ENCODE measurements at regions not wholly inside any gene's neighbourhood (a gene's known extent, or its start where the extent isn't known, plus 50 kb on each side); places are given as distances from the start of the nearest gene placed in this dataset.

GRCh38 chr6:84432619-84433018 is 205.2 kb upstream of the CEP162 start:
- TF ChIP-seq, protein P1, sequence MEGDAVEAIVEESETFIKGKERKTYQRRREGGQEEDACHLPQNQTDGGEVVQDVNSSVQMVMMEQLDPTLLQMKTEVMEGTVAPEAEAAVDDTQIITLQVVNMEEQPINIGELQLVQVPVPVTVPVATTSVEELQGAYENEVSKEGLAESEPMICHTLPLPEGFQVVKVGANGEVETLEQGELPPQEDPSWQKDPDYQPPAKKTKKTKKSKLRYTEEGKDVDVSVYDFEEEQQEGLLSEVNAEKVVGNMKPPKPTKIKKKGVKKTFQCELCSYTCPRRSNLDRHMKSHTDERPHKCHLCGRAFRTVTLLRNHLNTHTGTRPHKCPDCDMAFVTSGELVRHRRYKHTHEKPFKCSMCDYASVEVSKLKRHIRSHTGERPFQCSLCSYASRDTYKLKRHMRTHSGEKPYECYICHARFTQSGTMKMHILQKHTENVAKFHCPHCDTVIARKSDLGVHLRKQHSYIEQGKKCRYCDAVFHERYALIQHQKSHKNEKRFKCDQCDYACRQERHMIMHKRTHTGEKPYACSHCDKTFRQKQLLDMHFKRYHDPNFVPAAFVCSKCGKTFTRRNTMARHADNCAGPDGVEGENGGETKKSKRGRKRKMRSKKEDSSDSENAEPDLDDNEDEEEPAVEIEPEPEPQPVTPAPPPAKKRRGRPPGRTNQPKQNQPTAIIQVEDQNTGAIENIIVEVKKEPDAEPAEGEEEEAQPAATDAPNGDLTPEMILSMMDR (conservative IDR thresholded peaks at IDR 0.05; ENCODE audit: low read length) = no peak
- TF ChIP-seq EZH2phosphoT487 (IDR thresholded peaks at IDR 0.05; ENCODE audit: borderline replicate concordance) = no peak
